ENCODE measurements at regions not wholly inside any gene's neighbourhood (a gene's known extent, or its start where the extent isn't known, plus 50 kb on each side); places are given as distances from the start of the nearest gene placed in this dataset.

GRCh38 chrX:149371986-149372385 is 133.1 kb downstream of the IDS start:
- no peak for TF ChIP-seq NFIC (IDR thresholded peaks at IDR 0.05)
- TF ChIP-seq YY1 (IDR thresholded peaks at IDR 0.05; ENCODE audit: low read depth): no peak

- no peak for TF ChIP-seq EGR1 (IDR thresholded peaks at IDR 0.05)
- no peak for TF ChIP-seq USF1 (IDR thresholded peaks at IDR 0.05)
- TF ChIP-seq CEBPB (IDR thresholded peaks at IDR 0.05): no peak
- TF ChIP-seq RAD21 (IDR thresholded peaks at IDR 0.05; ENCODE audit: low read depth): no peak
- TF ChIP-seq YY1 (IDR thresholded peaks at IDR 0.05; ENCODE audit: low read depth): no peak
- TF ChIP-seq REST (IDR thresholded peaks at IDR 0.05; ENCODE audit: low read depth): no peak
- TF ChIP-seq EP300 (IDR thresholded peaks at IDR 0.05; ENCODE audit: borderline replicate concordance): no peak
- TF ChIP-seq ZBTB7A (IDR thresholded peaks at IDR 0.05; ENCODE audit: low read depth): no peak
- TF ChIP-seq TCF12 (IDR thresholded peaks at IDR 0.05; ENCODE audit: low read depth): no peak
Measured at GRCh38 chrX:149370097-149370496, 135.0 kb downstream of the IDS start.

GRCh38 chrX:149365552-149365951 is 139.6 kb downstream of the IDS start:
- no peak for TF ChIP-seq TCF12 (IDR thresholded peaks at IDR 0.05; ENCODE audit: low read depth)
- no peak for TF ChIP-seq USF1 (IDR thresholded peaks at IDR 0.05)
- TF ChIP-seq EGR1 (IDR thresholded peaks at IDR 0.05): no peak
- no peak for TF ChIP-seq RAD21 (IDR thresholded peaks at IDR 0.05; ENCODE audit: low read depth)
- TF ChIP-seq YY1 (IDR thresholded peaks at IDR 0.05; ENCODE audit: low read depth): no peak
- TF ChIP-seq EP300 (IDR thresholded peaks at IDR 0.05; ENCODE audit: borderline replicate concordance): no peak
- TF ChIP-seq REST (IDR thresholded peaks at IDR 0.05; ENCODE audit: low read depth): no peak
- no peak for TF ChIP-seq ZBTB7A (IDR thresholded peaks at IDR 0.05; ENCODE audit: low read depth)
- no peak for TF ChIP-seq NFIC (IDR thresholded peaks at IDR 0.05)
- no peak for TF ChIP-seq CEBPB (IDR thresholded peaks at IDR 0.05)
- no peak for TF ChIP-seq FOXM1 (IDR thresholded peaks at IDR 0.05; ENCODE audit: borderline replicate concordance, low read depth)
- TF ChIP-seq TAF1 (IDR thresholded peaks at IDR 0.05; ENCODE audit: low read depth): no peak
- no peak for TF ChIP-seq TEAD4 (IDR thresholded peaks at IDR 0.05)
- no peak for TF ChIP-seq CREB1 (IDR thresholded peaks at IDR 0.05; ENCODE audit: low read depth)
- no peak for TF ChIP-seq MAX (IDR thresholded peaks at IDR 0.05)

GRCh38 chrX:149365061-149365460 is 140.0 kb downstream of the IDS start:
- TF ChIP-seq CEBPB (IDR thresholded peaks at IDR 0.05): no peak
- no peak for TF ChIP-seq CREB1 (IDR thresholded peaks at IDR 0.05; ENCODE audit: low read depth)
- no peak for TF ChIP-seq REST (IDR thresholded peaks at IDR 0.05; ENCODE audit: low read depth)
- TF ChIP-seq TEAD4 (IDR thresholded peaks at IDR 0.05): no peak
- no peak for TF ChIP-seq USF1 (IDR thresholded peaks at IDR 0.05)
- TF ChIP-seq RAD21 (IDR thresholded peaks at IDR 0.05; ENCODE audit: low read depth): no peak
- TF ChIP-seq NFIC (IDR thresholded peaks at IDR 0.05): no peak
- TF ChIP-seq TAF1 (IDR thresholded peaks at IDR 0.05; ENCODE audit: low read depth): no peak
- TF ChIP-seq TCF12 (IDR thresholded peaks at IDR 0.05; ENCODE audit: low read depth): no peak
- no peak for TF ChIP-seq FOXM1 (IDR thresholded peaks at IDR 0.05; ENCODE audit: borderline replicate concordance, low read depth)
- no peak for TF ChIP-seq EP300 (IDR thresholded peaks at IDR 0.05; ENCODE audit: borderline replicate concordance)

GRCh38 chrX:149363965-149364364 is 141.1 kb downstream of the IDS start:
- TF ChIP-seq RAD21 (IDR thresholded peaks at IDR 0.05; ENCODE audit: low read depth) (no peak), ZBTB7A (IDR thresholded peaks at IDR 0.05; ENCODE audit: low read depth) (no peak), CREB1 (IDR thresholded peaks at IDR 0.05; ENCODE audit: low read depth) (no peak), MAX (IDR thresholded peaks at IDR 0.05) (no peak), EGR1 (IDR thresholded peaks at IDR 0.05) (no peak), YY1 (IDR thresholded peaks at IDR 0.05; ENCODE audit: low read depth) (no peak), FOXM1 (IDR thresholded peaks at IDR 0.05; ENCODE audit: borderline replicate concordance, low read depth) (no peak), NFIC (IDR thresholded peaks at IDR 0.05) (no peak), TAF1 (IDR thresholded peaks at IDR 0.05; ENCODE audit: low read depth) (no peak)

Measured in Ishikawa (cell line).